ENCODE measurements at regions not wholly inside any gene's neighbourhood (a gene's known extent, or its start where the extent isn't known, plus 50 kb on each side); places are given as distances from the start of the nearest gene placed in this dataset.

DNA sequence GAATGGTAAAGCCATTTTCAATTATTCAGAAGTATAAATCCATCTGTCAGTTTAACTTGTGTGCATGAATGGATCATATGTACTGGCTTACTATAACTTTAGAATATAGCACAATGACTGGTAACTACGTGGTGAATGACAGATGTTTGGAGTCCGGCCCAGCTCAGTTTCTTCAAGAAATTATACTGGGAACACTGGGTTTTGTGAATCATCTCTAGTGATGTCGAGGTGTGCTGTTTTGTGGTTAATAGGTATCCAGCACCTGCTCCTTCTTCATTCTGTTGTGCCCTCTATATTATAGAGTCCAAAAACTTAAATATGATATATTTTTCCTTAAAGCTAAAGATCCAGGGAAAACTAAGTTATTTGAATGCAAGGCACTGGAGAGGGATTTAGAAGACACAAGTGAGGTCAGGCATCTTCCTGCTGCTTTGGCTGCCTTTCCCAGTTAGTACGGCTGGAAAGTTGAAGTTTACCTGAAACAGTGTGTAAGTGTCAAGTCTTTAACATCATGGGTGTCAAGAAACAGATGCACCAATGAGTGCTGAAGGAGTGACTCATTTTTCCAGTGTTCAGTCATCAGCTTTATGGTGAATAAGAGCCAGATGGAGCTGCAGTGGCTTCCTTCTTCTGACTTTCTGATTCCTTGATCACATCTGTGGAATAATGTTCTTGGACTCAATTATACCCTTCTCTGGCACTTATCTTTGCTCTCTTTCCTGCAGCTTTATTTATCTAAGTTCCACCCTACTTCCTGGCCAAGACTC is 1079.5 kb upstream of the CELF4 start:
- TF ChIP-seq CTCF (IDR thresholded peaks at IDR 0.05; ENCODE audit: low read depth, low read length, poor library complexity, severe bottlenecking) (no peak), EZH2phosphoT487 (IDR thresholded peaks at IDR 0.05; ENCODE audit: borderline replicate concordance, low read length) (no peak)

Measured in DOHH2 (cell line).